Tibial nerve (tissue), 4 donors: ENCODE measurements at regions not wholly inside any gene's neighbourhood (a gene's known extent, or its start where the extent isn't known, plus 50 kb on each side); places are given as distances from the start of the nearest gene placed in this dataset.

Source experiments
- DNase-seq, 2 donors: peaks; one replicate each; pipeline ENCODE4 v3.0.0-alpha.2; 2019; ENCODE audit warnings: low spot score in 2 of 2
- H3K27ac ChIP-seq, 4 donors: fragments of 200-600 bp; sonication (generic) in 3 of 4; one replicate each; pipeline ENCODE4 v1.5.1; 2017 to 2019; ENCODE audit warnings: mild to moderate bottlenecking in 1 of 4
- H3K27me3 ChIP-seq, 2 donors: fragments of 200-600 bp; sonication (generic) in 1 of 2; one replicate each; pipeline versions ENCODE4 v1.5.1 to v1.6.0; 2017 to 2019
- H3K36me3 ChIP-seq, 3 donors: fragments of 200-600 bp; sonication (generic); one replicate each; pipeline ENCODE4 v1.5.1; 2018 to 2019
- H3K4me1 ChIP-seq, 4 donors: fragments of 200-600 bp; sonication (generic) in 3 of 4; one replicate each; pipeline ENCODE4 v1.5.1; 2017 to 2019
- H3K4me3 ChIP-seq, 4 donors: fragments of 200-600 bp; sonication (generic) in 3 of 4; one replicate each; pipeline ENCODE4 v1.5.1; 2017 to 2019; ENCODE audit warnings: mild to moderate bottlenecking in 1 of 4, moderate library complexity in 1 of 4
- H3K9me3 ChIP-seq, 4 donors: fragments of 200-600 bp; sonication (generic) in 3 of 4; one replicate each; pipeline ENCODE4 v1.5.1; 2017 to 2019
- EP300 ChIP-seq, 2 donors: sonication (generic); formaldehyde crosslinking; IDR thresholded peaks; one replicate each; pipeline ENCODE4 v1.6.1; 2017; ENCODE audit warnings: antibody characterized with exemption in 2 of 2, mild to moderate bottlenecking in 1 of 2
- POLR2A ChIP-seq, 2 donors: fragments of 450-650 bp; IDR thresholded peaks; one replicate each; pipeline ENCODE4 v1.6.1; 2017; ENCODE audit warnings: antibody characterized with exemption in 2 of 2, mild to moderate bottlenecking in 2 of 2, moderate library complexity in 2 of 2
- WGBS, 2 donors: methylation state at CpG; one replicate each; pipeline ENCODE4 v1.1.5; 2018; 5-methylcytosine and 5-hydroxymethylcytosine counted together
- TF ChIP-seq, protein P1 (sequence below), 5 experiments: fragments of 200-600 bp in 3 of 5; fragments of 450-650 bp in 2 of 5; sonication (generic) in 3 of 5; IDR thresholded peaks; one replicate each; pipeline ENCODE4 v1.5.1; 2016 to 2019; ENCODE audit warnings: antibody characterized with exemption in 5 of 5, mild to moderate bottlenecking in 3 of 5, moderate library complexity in 2 of 5

DNA sequence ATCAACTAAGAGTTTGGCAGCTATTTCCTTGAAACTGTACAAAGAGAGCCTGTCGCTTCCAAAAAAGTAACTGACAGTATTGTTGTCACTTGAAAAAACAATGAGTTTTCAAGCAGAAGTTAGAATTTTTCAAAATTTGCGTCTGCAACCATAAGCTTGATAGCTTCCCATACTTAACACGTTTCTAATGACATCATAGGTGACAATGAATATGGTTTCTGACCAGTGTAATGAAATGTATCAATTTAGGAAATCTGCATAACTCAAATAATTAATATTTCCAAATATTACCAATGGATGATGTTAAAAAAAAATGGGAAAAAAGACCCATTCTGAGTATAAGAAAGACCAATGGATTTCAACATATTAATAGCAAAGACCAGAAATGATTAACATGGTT, 165.4 kb upstream of the CRY1 start:
- Histone ChIP-seq H3K27ac (no peak overlapping the region), H3K36me3 (no peaks in the 10 kb centered on the region), H3K27me3 (no peaks in the 10 kb centered on the region), H3K4me1 (no peaks in the 10 kb centered on the region), H3K4me3 (no peak overlapping the region), H3K9me3 (peaks cover 0 to 17% (median 0%) of the 10 kb centered on the region in 4 donors)
- TF ChIP-seq, protein P1, sequence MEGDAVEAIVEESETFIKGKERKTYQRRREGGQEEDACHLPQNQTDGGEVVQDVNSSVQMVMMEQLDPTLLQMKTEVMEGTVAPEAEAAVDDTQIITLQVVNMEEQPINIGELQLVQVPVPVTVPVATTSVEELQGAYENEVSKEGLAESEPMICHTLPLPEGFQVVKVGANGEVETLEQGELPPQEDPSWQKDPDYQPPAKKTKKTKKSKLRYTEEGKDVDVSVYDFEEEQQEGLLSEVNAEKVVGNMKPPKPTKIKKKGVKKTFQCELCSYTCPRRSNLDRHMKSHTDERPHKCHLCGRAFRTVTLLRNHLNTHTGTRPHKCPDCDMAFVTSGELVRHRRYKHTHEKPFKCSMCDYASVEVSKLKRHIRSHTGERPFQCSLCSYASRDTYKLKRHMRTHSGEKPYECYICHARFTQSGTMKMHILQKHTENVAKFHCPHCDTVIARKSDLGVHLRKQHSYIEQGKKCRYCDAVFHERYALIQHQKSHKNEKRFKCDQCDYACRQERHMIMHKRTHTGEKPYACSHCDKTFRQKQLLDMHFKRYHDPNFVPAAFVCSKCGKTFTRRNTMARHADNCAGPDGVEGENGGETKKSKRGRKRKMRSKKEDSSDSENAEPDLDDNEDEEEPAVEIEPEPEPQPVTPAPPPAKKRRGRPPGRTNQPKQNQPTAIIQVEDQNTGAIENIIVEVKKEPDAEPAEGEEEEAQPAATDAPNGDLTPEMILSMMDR (IDR thresholded peaks at IDR 0.05): no peak
- TF ChIP-seq POLR2A (IDR thresholded peaks at IDR 0.05) (no peak), EP300 (IDR thresholded peaks at IDR 0.05) (no peak)
- DNase-seq: no peak
- 79 to 86% methylated on average over 3 of the region's 3 CpGs for WGBS, 2 donors

DNA sequence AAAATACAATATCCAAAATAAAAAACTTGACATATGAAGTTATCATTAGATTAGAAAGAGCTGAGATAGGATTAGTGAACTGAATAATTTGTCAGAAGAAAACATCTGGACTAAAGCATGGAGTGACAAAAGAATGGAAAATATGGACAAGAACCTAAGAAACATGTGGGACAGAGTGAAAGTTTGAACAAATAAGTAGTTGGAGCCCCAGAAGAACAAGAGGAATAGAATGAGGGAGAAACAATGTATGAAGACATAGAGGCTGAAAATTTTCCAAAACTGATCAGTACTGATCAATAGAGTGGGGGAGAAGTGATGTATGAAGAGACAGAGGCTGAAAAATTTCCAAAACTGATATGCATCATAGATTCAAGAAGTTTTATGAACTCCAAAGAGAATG, 170.6 kb upstream of the CRY1 start:
- Histone ChIP-seq H3K4me3 (no peak overlapping the region), H3K27ac (no peak overlapping the region), H3K9me3 (peaks cover 0 to 10% (median 0%) of the 10 kb centered on the region in 4 donors), H3K4me1 (no peaks in the 10 kb centered on the region), H3K36me3 (no peaks in the 10 kb centered on the region), H3K27me3 (no peaks in the 10 kb centered on the region)
- DNase-seq: no peak
- TF ChIP-seq, protein P1 (IDR thresholded peaks at IDR 0.05): no peak
- no peak for TF ChIP-seq POLR2A (IDR thresholded peaks at IDR 0.05)
- TF ChIP-seq EP300 (IDR thresholded peaks at IDR 0.05): no peak

DNA sequence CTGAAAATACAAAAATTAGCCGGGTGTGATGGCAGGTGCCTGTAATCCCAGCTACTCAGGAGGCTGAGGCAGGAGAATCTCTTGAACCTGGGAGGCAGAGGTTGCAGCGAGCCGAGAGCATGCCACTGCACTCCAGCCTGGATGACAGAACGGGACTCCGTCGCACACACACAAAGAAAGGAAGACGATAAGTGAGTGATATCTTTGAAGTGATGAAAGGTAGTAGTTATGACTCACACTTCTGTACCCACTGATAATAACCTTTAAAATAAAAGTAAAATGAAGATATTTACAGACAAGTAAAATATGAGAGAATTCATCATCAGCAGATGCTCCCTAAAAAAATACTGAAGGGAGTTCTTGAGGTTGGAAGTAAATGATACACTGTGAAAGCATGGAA, 171.3 kb upstream of the CRY1 start:
- H3K4me1 ChIP-seq: no peaks in the 10 kb centered on the region
- H3K9me3 ChIP-seq: peaks cover 0 to 10% (median 0%) of the 10 kb centered on the region in 4 donors
- 95 to 96% methylated on average over 7 of the region's 7 CpGs for WGBS, 2 donors
- no peaks in the 10 kb centered on the region for H3K36me3 ChIP-seq
- no peak overlapping the region for H3K4me3 ChIP-seq
- no peak overlapping the region for H3K27ac ChIP-seq
- no peaks in the 10 kb centered on the region for H3K27me3 ChIP-seq
- DNase-seq: no peak
- TF ChIP-seq POLR2A (IDR thresholded peaks at IDR 0.05) (no peak), EP300 (IDR thresholded peaks at IDR 0.05) (no peak)
- TF ChIP-seq, protein P1 (IDR thresholded peaks at IDR 0.05): no peak

DNA sequence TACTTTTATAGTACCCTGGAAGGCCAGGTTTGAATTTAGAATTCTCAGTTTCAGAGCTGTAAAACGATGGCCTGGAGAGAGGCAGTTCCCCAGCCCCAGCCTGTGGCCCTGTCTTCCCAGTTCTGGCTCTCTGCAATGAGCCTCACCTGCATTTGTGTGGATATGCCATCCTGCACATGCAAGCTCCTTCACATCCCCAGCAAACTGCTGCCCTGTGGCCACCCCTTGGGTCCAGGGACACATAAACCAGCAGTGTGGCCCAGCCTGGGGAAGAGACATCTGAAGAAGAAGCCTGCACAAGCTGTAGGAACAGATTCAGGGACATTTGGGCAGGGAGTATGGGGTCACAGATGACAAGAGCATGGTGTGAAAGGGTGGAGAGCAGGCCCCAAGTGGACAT, 174.3 kb upstream of the CRY1 start:
- no peak overlapping the region for H3K4me3 ChIP-seq
- H3K36me3 ChIP-seq: no peaks in the 10 kb centered on the region
- WGBS, 2 donors: 50 to 56% methylated on average over 1 of the region's 1 CpG
- no peaks in the 10 kb centered on the region for H3K4me1 ChIP-seq
- no peaks in the 10 kb centered on the region for H3K27me3 ChIP-seq
- H3K27ac ChIP-seq: no peak overlapping the region
- DNase-seq: no peak
- H3K9me3 ChIP-seq: peaks cover 0 to 10% (median 0%) of the 10 kb centered on the region in 4 donors
- TF ChIP-seq EP300 (IDR thresholded peaks at IDR 0.05) (no peak), POLR2A (IDR thresholded peaks at IDR 0.05) (no peak)
- TF ChIP-seq, protein P1 (IDR thresholded peaks at IDR 0.05): no peak

DNA sequence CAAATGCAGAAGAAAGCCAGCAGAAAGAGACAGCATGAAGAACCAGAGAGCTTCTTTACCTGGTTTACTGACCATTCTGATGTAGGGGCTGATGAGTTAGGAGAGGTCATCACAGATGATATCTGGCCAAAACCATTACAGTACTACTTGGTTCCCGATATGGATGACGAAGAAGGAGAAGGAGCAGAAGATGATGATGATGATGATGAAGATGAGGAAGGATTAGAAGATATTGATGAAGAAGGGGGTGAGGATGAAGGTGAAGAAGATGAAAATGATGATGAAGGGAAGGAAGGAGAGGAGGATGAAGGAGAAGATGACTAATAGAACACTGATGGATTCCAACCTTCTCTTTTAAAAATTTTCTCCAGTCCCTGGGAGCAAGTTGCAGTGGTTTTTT, 178.2 kb upstream of the CRY1 start:
- TF ChIP-seq, protein P1 (IDR thresholded peaks at IDR 0.05): no peak
- TF ChIP-seq POLR2A (IDR thresholded peaks at IDR 0.05): no peak
- TF ChIP-seq EP300 (IDR thresholded peaks at IDR 0.05): no peak
- Histone ChIP-seq H3K4me3 (no peak overlapping the region), H3K27ac (no peak overlapping the region), H3K4me1 (no peaks in the 10 kb centered on the region), H3K9me3 (no peaks in the 10 kb centered on the region), H3K27me3 (no peaks in the 10 kb centered on the region), H3K36me3 (no peaks in the 10 kb centered on the region)
- no peak for DNase-seq
- WGBS, 2 donors: 92 to 93% methylated on average over 2 of the region's 2 CpGs
